Transverse colon (tissue), 3 donors: ENCODE measurements at regions not wholly inside any gene's neighbourhood (a gene's known extent, or its start where the extent isn't known, plus 50 kb on each side); places are given as distances from the start of the nearest gene placed in this dataset.
"Not testable (repeated sequence)": the region's sequence is repeated elsewhere in the genome, so short reads cannot be mapped to it uniquely, and the experiment has no call there.

Experiments
- EP300 ChIP-seq: sonication (generic); formaldehyde crosslinking; IDR thresholded peaks from one replicate; pipeline ENCODE4 v1.6.1; 2017; ENCODE audit warnings: antibody characterized with exemption, low read depth
- POLR2A ChIP-seq: fragments of 450-650 bp; IDR thresholded peaks from one replicate; pipeline ENCODE4 v1.6.1; 2016; ENCODE audit warnings: antibody characterized with exemption, mild to moderate bottlenecking, moderate library complexity
- TF ChIP-seq, protein P1 (sequence below), 5 experiments: fragments of 200-600 bp in 3 of 5; fragments of 450-650 bp in 2 of 5; sonication (generic) in 3 of 5; IDR thresholded peaks; 1 replicate in 2 of 5; 2 replicates in 3 of 5; pipeline ENCODE4 v1.5.1; 2016 to 2017; ENCODE audit warnings: antibody characterized with exemption in 5 of 5, inconsistent platforms in 3 of 5, mild to moderate bottlenecking in 2 of 5, moderate library complexity in 1 of 5

DNA sequence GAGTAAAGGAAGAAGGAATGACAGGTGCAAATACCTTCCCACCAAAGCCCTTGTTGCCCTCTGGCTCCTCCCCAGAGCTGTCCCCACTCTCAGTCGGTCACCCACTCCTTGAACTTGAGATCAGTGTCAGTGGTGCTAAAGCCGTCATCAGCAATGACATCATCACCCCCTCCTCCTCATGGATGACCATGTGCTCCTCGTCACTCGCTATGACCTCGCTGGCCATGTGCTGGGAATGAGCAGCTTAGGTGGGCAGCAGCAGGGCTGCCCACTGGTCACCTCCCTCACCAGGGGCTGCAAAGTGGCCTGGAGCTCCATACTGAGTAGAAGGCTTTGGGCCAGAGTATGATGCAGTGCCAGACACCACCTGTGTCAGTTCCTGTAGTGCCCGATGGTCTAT lies 153.1 kb upstream of the CDK13 start:
- TF ChIP-seq, protein P1, sequence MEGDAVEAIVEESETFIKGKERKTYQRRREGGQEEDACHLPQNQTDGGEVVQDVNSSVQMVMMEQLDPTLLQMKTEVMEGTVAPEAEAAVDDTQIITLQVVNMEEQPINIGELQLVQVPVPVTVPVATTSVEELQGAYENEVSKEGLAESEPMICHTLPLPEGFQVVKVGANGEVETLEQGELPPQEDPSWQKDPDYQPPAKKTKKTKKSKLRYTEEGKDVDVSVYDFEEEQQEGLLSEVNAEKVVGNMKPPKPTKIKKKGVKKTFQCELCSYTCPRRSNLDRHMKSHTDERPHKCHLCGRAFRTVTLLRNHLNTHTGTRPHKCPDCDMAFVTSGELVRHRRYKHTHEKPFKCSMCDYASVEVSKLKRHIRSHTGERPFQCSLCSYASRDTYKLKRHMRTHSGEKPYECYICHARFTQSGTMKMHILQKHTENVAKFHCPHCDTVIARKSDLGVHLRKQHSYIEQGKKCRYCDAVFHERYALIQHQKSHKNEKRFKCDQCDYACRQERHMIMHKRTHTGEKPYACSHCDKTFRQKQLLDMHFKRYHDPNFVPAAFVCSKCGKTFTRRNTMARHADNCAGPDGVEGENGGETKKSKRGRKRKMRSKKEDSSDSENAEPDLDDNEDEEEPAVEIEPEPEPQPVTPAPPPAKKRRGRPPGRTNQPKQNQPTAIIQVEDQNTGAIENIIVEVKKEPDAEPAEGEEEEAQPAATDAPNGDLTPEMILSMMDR (IDR thresholded peaks at IDR 0.05), result not testable (repeated sequence)
- not testable (repeated sequence) for TF ChIP-seq POLR2A, EP300
